Upper lobe of left lung (tissue), 6 donors: ENCODE measurements at regions not wholly inside any gene's neighbourhood (a gene's known extent, or its start where the extent isn't known, plus 50 kb on each side); places are given as distances from the start of the nearest gene placed in this dataset.

Experiments used
- ATAC-seq, 2 donors: fragments of 200-7000 bp; cut with Tn5 transposase; one replicate each; pipeline ENCODE4 v1.9.1; 2022; ENCODE audit warnings: mild to moderate bottlenecking in 2 of 2, moderate library complexity in 2 of 2; ENCODE audit not compliant: low FRiP score in 2 of 2
- DNase-seq, 2 donors: peaks; one replicate each; pipeline ENCODE4 v3.0.0-alpha.2; 2019 to 2020
- H3K27ac ChIP-seq, 4 donors: fragments of 200-600 bp; sonication (generic); one replicate each; pipeline ENCODE4 v1.5.1; 2016 to 2019
- H3K27me3 ChIP-seq, 4 donors: fragments of 200-600 bp; sonication (generic); one replicate each; pipeline ENCODE4 v1.5.1; 2017 to 2019
- H3K36me3 ChIP-seq, 4 donors: fragments of 200-600 bp; sonication (generic); one replicate each; pipeline ENCODE4 v1.5.1; 2016 to 2019
- H3K4me1 ChIP-seq, 4 donors: fragments of 200-600 bp; sonication (generic); one replicate each; pipeline ENCODE4 v1.5.1; 2018 to 2019
- H3K4me3 ChIP-seq, 4 donors: fragments of 200-600 bp; sonication (generic); one replicate each; pipeline ENCODE4 v1.5.1; 2017 to 2019; ENCODE audit warnings: mild to moderate bottlenecking in 2 of 4, moderate library complexity in 1 of 4
- H3K9me3 ChIP-seq, 4 donors: fragments of 200-600 bp; sonication (generic); one replicate each; pipeline ENCODE4 v1.5.1; 2018 to 2019
- EP300 ChIP-seq, 4 donors: sonication (generic); formaldehyde crosslinking; IDR thresholded peaks; one replicate each; pipeline ENCODE4 v1.5.1; 2017; ENCODE audit warnings: antibody characterized with exemption in 4 of 4, control low read depth in 2 of 4
- POLR2A ChIP-seq, 4 donors: fragments of 450-650 bp; IDR thresholded peaks; one replicate each; pipeline ENCODE4 v1.5.1; 2016 to 2017; ENCODE audit warnings: antibody characterized with exemption in 4 of 4, mild to moderate bottlenecking in 2 of 4
- POLR2AphosphoS5 ChIP-seq, 2 donors: sonication (generic); formaldehyde crosslinking; IDR thresholded peaks; one replicate each; pipeline ENCODE4 v1.5.1; 2017; ENCODE audit warnings: antibody characterized with exemption in 2 of 2
- WGBS, 2 donors: methylation state at CpG; one replicate each; pipeline ENCODE4 v1.1.5; 2017 to 2018; 5-methylcytosine and 5-hydroxymethylcytosine counted together
- TF ChIP-seq, protein P1 (sequence below), 6 experiments: fragments of 450-650 bp in 4 of 6; fragments of 200-600 bp in 2 of 6; sonication (generic) in 2 of 6; IDR thresholded peaks; one replicate each; pipeline ENCODE4 v1.5.1; 2016 to 2019; ENCODE audit warnings: antibody characterized with exemption in 6 of 6
- donor health status: DM: no; HTN: no; CAD: no; lungs with moderate emphysema.
- donor health status: DM: no; HTN: yes; CAD: no; lungs with severe emphysema.

- 66 to 67% methylated on average over 2 of the region's 2 CpGs for WGBS, 2 donors
- no peak for ATAC-seq
Measured at GRCh38 chr18:991441-991840, 86.8 kb downstream of the ADCYAP1 start.

DNA sequence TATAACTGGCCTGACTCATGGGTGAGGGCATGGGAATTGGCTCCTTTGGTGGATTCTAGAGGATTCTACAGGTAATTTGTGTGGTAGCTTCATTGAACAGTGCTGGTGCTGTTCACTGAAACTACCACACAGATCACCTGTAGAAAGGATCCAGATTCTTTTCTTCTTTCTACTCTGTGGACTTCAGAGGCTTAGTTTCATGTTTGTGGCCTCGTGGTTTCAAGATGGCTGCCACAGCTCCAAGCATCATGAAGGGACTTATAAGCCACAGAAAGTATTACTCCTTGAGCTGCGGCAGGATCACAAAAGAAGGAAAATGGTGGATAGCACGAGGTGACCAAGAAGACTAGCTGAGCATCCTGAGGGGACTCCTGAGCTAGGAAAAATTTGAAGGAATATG lies 88.9 kb downstream of the ADCYAP1 start:
- WGBS, 2 donors, result 79 to 81% methylated on average over 3 of the region's 3 CpGs
- Histone ChIP-seq H3K9me3 (no peaks in the 10 kb centered on the region), H3K4me3 (no peak overlapping the region), H3K4me1 (no peaks in the 10 kb centered on the region), H3K27ac (no peak overlapping the region), H3K27me3 (no peaks in the 10 kb centered on the region), H3K36me3 (no peaks in the 10 kb centered on the region)
- ATAC-seq (no peak), DNase-seq (no peak)
- TF ChIP-seq, protein P1, sequence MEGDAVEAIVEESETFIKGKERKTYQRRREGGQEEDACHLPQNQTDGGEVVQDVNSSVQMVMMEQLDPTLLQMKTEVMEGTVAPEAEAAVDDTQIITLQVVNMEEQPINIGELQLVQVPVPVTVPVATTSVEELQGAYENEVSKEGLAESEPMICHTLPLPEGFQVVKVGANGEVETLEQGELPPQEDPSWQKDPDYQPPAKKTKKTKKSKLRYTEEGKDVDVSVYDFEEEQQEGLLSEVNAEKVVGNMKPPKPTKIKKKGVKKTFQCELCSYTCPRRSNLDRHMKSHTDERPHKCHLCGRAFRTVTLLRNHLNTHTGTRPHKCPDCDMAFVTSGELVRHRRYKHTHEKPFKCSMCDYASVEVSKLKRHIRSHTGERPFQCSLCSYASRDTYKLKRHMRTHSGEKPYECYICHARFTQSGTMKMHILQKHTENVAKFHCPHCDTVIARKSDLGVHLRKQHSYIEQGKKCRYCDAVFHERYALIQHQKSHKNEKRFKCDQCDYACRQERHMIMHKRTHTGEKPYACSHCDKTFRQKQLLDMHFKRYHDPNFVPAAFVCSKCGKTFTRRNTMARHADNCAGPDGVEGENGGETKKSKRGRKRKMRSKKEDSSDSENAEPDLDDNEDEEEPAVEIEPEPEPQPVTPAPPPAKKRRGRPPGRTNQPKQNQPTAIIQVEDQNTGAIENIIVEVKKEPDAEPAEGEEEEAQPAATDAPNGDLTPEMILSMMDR (IDR thresholded peaks at IDR 0.05), result no peak
- TF ChIP-seq POLR2AphosphoS5 (IDR thresholded peaks at IDR 0.05), result no peak
- no peak for TF ChIP-seq POLR2A (IDR thresholded peaks at IDR 0.05)
- no peak for TF ChIP-seq EP300 (IDR thresholded peaks at IDR 0.05)

More at GRCh38 chr18:991441-991840, 86.8 kb downstream of the ADCYAP1 start:
- H3K4me3 ChIP-seq, result no peak overlapping the region
- no peaks in the 10 kb centered on the region for H3K9me3 ChIP-seq
- DNase-seq, result no peak
- no peaks in the 10 kb centered on the region for H3K36me3 ChIP-seq
- no peak for TF ChIP-seq POLR2AphosphoS5 (IDR thresholded peaks at IDR 0.05)
- no peak for TF ChIP-seq POLR2A (IDR thresholded peaks at IDR 0.05)
- TF ChIP-seq, protein P1 (IDR thresholded peaks at IDR 0.05), result no peak
- TF ChIP-seq EP300 (IDR thresholded peaks at IDR 0.05), result no peak
- H3K4me1 ChIP-seq, result peaks cover 0 to under 1% (median 0%) of the 10 kb centered on the region in 4 donors
- no peak overlapping the region for H3K27ac ChIP-seq
- no peaks in the 10 kb centered on the region for H3K27me3 ChIP-seq

DNA sequence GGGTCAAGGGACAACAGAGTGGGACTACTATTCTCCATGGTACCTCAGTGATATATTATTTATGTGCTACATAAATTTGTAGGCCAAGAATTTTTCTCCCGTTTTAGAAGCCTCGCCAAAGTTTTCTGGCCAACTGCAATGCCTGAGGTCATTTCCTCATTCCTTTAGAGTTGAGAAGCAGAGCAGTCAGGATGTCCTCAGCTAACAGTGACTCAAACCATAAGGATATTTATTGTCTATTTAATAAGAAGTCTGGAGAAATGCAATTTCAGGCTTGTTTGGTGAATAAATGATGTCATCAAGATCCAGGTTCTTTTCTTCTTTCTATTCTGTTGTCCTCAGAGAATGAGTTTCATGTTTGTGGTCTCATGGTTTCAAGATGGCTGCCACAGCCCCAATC lies 91.0 kb downstream of the ADCYAP1 start:
- 62 to 74% methylated on average over 2 of the region's 2 CpGs for WGBS, 2 donors
- no peak for TF ChIP-seq POLR2AphosphoS5 (IDR thresholded peaks at IDR 0.05)
- TF ChIP-seq, protein P1 (IDR thresholded peaks at IDR 0.05), result no peak
- no peak for TF ChIP-seq EP300 (IDR thresholded peaks at IDR 0.05)
- TF ChIP-seq POLR2A (IDR thresholded peaks at IDR 0.05), result no peak
- ATAC-seq (peak in 1 of 2 donors; percentile 80), DNase-seq (no peak)
- H3K27me3 ChIP-seq, result no peaks in the 10 kb centered on the region
- no peaks in the 10 kb centered on the region for H3K4me1 ChIP-seq
- H3K36me3 ChIP-seq, result no peaks in the 10 kb centered on the region
- H3K4me3 ChIP-seq, result no peak overlapping the region
- H3K27ac ChIP-seq, result no peak overlapping the region
- H3K9me3 ChIP-seq, result no peaks in the 10 kb centered on the region

DNA sequence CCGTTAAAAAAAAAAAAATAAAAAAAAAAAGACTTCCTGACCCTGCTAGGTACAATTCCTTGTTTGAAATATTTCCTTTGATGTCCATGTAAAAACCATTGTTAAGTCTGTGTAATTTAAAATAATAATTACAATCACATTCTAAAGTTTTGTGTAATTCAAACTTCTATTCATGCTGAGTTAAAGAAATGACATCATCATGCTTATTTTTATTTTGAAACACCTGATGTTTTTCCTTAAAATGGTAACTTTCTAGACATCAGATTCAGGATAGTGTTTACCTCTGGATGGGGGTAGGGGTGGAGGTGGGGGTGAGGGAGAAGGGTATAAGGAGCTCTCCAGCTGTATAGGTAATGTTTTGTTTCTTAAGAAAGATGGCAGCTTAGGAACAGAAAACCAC lies 92.8 kb downstream of the ADCYAP1 start:
- H3K4me3 ChIP-seq, result no peak overlapping the region
- no peaks in the 10 kb centered on the region for H3K9me3 ChIP-seq
- H3K27me3 ChIP-seq, result no peaks in the 10 kb centered on the region
- H3K4me1 ChIP-seq, result no peaks in the 10 kb centered on the region
- no peak for ATAC-seq
- H3K27ac ChIP-seq, result no peak overlapping the region
- no peak for DNase-seq
- no peak for TF ChIP-seq POLR2AphosphoS5 (IDR thresholded peaks at IDR 0.05)
- no peak for TF ChIP-seq POLR2A (IDR thresholded peaks at IDR 0.05)
- TF ChIP-seq, protein P1 (IDR thresholded peaks at IDR 0.05), result no peak
- TF ChIP-seq EP300 (IDR thresholded peaks at IDR 0.05), result no peak
- H3K36me3 ChIP-seq, result no peaks in the 10 kb centered on the region
- 73 to 86% methylated on average over 1 of the region's 1 CpG for WGBS, 2 donors

DNA sequence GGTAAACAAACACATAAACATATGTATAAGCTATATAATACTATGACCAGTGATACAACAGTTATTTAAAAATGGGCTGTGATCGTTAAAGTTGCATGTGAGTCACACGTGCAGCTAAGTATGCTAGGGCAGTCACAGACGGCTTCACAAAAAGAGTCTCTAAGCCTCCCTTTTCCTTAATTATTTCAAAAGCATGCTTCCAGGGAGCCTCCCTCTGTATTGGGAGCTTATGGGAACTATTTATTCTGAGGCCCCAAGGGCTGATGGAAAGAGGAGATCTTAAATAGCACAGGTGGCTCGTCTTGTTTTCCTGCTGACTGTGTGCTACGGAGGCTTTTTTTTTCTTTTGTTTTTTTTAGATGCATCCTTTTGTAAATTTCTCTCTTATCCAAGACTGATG lies 94.3 kb downstream of the ADCYAP1 start:
- no peaks in the 10 kb centered on the region for H3K36me3 ChIP-seq
- DNase-seq (no peak), ATAC-seq (no peak)
- H3K27me3 ChIP-seq, result no peaks in the 10 kb centered on the region
- H3K27ac ChIP-seq, result no peak overlapping the region
- H3K9me3 ChIP-seq, result no peaks in the 10 kb centered on the region
- TF ChIP-seq, protein P1 (IDR thresholded peaks at IDR 0.05), result no peak
- TF ChIP-seq EP300 (IDR thresholded peaks at IDR 0.05) (no peak), POLR2AphosphoS5 (IDR thresholded peaks at IDR 0.05) (no peak), POLR2A (IDR thresholded peaks at IDR 0.05) (no peak)
- 65 to 73% methylated on average over 5 of the region's 5 CpGs for WGBS, 2 donors
- no peak overlapping the region for H3K4me3 ChIP-seq
- no peaks in the 10 kb centered on the region for H3K4me1 ChIP-seq
